ENCODE measurements at regions not wholly inside any gene's neighbourhood (a gene's known extent, or its start where the extent isn't known, plus 50 kb on each side); places are given as distances from the start of the nearest gene placed in this dataset.

DNA sequence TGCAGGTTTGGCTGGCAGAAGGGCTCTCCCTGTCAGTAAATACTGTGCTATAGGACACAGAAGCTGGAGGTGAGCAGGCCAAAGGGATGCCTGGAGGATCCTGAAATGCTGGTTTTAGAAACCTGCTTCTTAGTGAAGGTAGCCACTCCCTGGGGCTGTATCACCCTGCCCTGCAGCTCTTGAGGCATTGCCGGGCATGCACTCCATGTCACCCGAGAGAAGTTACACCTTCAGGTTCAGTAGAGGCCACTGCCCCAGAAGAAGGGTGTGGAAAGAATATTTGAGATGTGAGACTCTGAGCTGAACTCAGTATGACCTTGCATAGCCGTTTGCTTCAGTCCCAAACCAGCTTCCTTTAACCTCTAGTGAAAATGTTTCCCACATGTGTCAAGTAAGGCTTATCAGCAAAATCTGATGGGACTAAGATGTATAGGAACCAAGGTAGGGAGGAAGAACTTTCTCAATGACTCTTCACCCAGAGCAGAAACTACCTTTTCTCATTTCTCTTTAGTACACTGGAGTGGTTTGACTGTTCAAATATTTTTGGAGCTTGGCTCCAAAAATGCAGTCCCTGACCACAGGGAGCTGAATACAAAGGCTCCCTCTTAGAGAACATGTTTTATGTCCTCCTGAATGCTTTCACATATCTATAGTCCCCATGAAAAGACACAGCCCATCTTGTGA is 164.5 kb upstream of the DYRK2 start:
- TF ChIP-seq, protein P1, sequence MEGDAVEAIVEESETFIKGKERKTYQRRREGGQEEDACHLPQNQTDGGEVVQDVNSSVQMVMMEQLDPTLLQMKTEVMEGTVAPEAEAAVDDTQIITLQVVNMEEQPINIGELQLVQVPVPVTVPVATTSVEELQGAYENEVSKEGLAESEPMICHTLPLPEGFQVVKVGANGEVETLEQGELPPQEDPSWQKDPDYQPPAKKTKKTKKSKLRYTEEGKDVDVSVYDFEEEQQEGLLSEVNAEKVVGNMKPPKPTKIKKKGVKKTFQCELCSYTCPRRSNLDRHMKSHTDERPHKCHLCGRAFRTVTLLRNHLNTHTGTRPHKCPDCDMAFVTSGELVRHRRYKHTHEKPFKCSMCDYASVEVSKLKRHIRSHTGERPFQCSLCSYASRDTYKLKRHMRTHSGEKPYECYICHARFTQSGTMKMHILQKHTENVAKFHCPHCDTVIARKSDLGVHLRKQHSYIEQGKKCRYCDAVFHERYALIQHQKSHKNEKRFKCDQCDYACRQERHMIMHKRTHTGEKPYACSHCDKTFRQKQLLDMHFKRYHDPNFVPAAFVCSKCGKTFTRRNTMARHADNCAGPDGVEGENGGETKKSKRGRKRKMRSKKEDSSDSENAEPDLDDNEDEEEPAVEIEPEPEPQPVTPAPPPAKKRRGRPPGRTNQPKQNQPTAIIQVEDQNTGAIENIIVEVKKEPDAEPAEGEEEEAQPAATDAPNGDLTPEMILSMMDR (IDR thresholded peaks at IDR 0.05; ENCODE audit: poor library complexity, severe bottlenecking) = no peak
- TF ChIP-seq EP300 (conservative IDR thresholded peaks at IDR 0.05; ENCODE audit: poor library complexity, severe bottlenecking) = no peak
- no peak for TF ChIP-seq MXI1 (conservative IDR thresholded peaks at IDR 0.05; ENCODE audit: poor library complexity, severe bottlenecking)
- TF ChIP-seq POLR2AphosphoS5 (IDR thresholded peaks at IDR 0.05) = no peak
- TF ChIP-seq RAD21 (conservative IDR thresholded peaks at IDR 0.05) = no peak
- TF ChIP-seq EZH2 (IDR thresholded peaks at IDR 0.05; ENCODE audit: borderline replicate concordance, insufficient read depth, low read length, poor library complexity, severe bottlenecking) = no peak
- no peak for TF ChIP-seq TAF1 (IDR thresholded peaks at IDR 0.05; ENCODE audit: low read depth)
- TF ChIP-seq SMC3 (conservative IDR thresholded peaks at IDR 0.05; ENCODE audit: poor library complexity) = no peak

Measured in neural cell (in vitro differentiated cells).